ENCODE measurements at regions not wholly inside any gene's neighbourhood (a gene's known extent, or its start where the extent isn't known, plus 50 kb on each side); places are given as distances from the start of the nearest gene placed in this dataset.

GRCh38 chr1:186574926-186575325 is 105.3 kb downstream of the PTGS2 start:
- TF ChIP-seq CTCF (conservative IDR thresholded peaks at IDR 0.05; ENCODE audit: low read depth, low read length) (no peak), EZH2phosphoT487 (IDR thresholded peaks at IDR 0.05; ENCODE audit: borderline replicate concordance, low read length) (no peak)

Data from PC-3 (cell line).